ENCODE measurements at regions not wholly inside any gene's neighbourhood (a gene's known extent, or its start where the extent isn't known, plus 50 kb on each side); places are given as distances from the start of the nearest gene placed in this dataset.
"Not testable (repeated sequence)": the region's sequence is repeated elsewhere in the genome, so short reads cannot be mapped to it uniquely, and the experiment has no call there.

- H3K36me3 ChIP-seq (ENCODE audit: control insufficient read depth, insufficient read depth, low read length), result no peaks in the 10 kb centered on the region
- H3K9me3 ChIP-seq (ENCODE audit: control insufficient read depth, insufficient read depth, low read length), result no peaks in the 10 kb centered on the region; the same call in 1 of the 2 replicates
- H3K9ac ChIP-seq (ENCODE audit: low read depth, low read length), result no peak overlapping the region
- no peak overlapping the region for H3K4me3 ChIP-seq (ENCODE audit: low read depth, low read length)
- H3K4me1 ChIP-seq (ENCODE audit: control insufficient read depth, insufficient read depth, low read length), result peaks cover 2% of the 10 kb centered on the region
- no peaks in the 10 kb centered on the region for H3K27me3 ChIP-seq (ENCODE audit: control insufficient read depth, insufficient read depth, low read length)
- no peak overlapping the region for H3K27ac ChIP-seq (ENCODE audit: low read depth, low read length)
Measured at GRCh38 chr15:99492275-99492674, 73.5 kb upstream of the MEF2A start.

GRCh38 chr15:99492716-99493115 lies 73.1 kb upstream of the MEF2A start:
- Histone ChIP-seq H3K4me1 (ENCODE audit: control insufficient read depth, insufficient read depth, low read length) (no peaks in the 10 kb centered on the region), H3K9me3 (ENCODE audit: control insufficient read depth, insufficient read depth, low read length) (no peaks in the 10 kb centered on the region; the same call in 1 of the 2 replicates), H3K27ac (ENCODE audit: low read depth, low read length) (no peak overlapping the region), H3K9ac (ENCODE audit: low read depth, low read length) (no peak overlapping the region), H3K27me3 (ENCODE audit: control insufficient read depth, insufficient read depth, low read length) (no peaks in the 10 kb centered on the region), H3K4me3 (ENCODE audit: low read depth, low read length) (no peak overlapping the region), H3K36me3 (ENCODE audit: control insufficient read depth, insufficient read depth, low read length) (no peaks in the 10 kb centered on the region)

GRCh38 chr15:99493461-99493860 lies 72.3 kb upstream of the MEF2A start:
- H3K27me3 ChIP-seq (ENCODE audit: control insufficient read depth, insufficient read depth, low read length), result no peaks in the 10 kb centered on the region
- H3K36me3 ChIP-seq (ENCODE audit: control insufficient read depth, insufficient read depth, low read length), result no peaks in the 10 kb centered on the region
- no peaks in the 10 kb centered on the region for H3K4me1 ChIP-seq (ENCODE audit: control insufficient read depth, insufficient read depth, low read length)
- no peaks in the 10 kb centered on the region; the same call in 1 of the 2 replicates for H3K9me3 ChIP-seq (ENCODE audit: control insufficient read depth, insufficient read depth, low read length)
- H3K27ac ChIP-seq (ENCODE audit: low read depth, low read length), result no peak overlapping the region
- no peak overlapping the region for H3K4me3 ChIP-seq (ENCODE audit: low read depth, low read length)
- no peak overlapping the region for H3K9ac ChIP-seq (ENCODE audit: low read depth, low read length)

- H3K27me3 ChIP-seq (ENCODE audit: control insufficient read depth, insufficient read depth, low read length); H3K27ac ChIP-seq (ENCODE audit: low read depth, low read length); H3K9me3 ChIP-seq (ENCODE audit: control insufficient read depth, insufficient read depth, low read length); H3K9ac ChIP-seq (ENCODE audit: low read depth, low read length); H3K36me3 ChIP-seq (ENCODE audit: control insufficient read depth, insufficient read depth, low read length); H3K4me3 ChIP-seq (ENCODE audit: low read depth, low read length); H3K4me1 ChIP-seq (ENCODE audit: control insufficient read depth, insufficient read depth, low read length): not testable (repeated sequence)
Measured at GRCh38 chr15:99494536-99495233, 71.1 kb upstream of the MEF2A start.

- Histone ChIP-seq H3K9me3 (ENCODE audit: control insufficient read depth, insufficient read depth, low read length) (no peaks in the 10 kb centered on the region; the same call in 1 of the 2 replicates), H3K27ac (ENCODE audit: low read depth, low read length) (no peak overlapping the region), H3K4me1 (ENCODE audit: control insufficient read depth, insufficient read depth, low read length) (no peaks in the 10 kb centered on the region), H3K27me3 (ENCODE audit: control insufficient read depth, insufficient read depth, low read length) (no peaks in the 10 kb centered on the region), H3K9ac (ENCODE audit: low read depth, low read length) (no peak overlapping the region), H3K4me3 (ENCODE audit: low read depth, low read length) (no peak overlapping the region), H3K36me3 (ENCODE audit: control insufficient read depth, insufficient read depth, low read length) (no peaks in the 10 kb centered on the region)
Measured at GRCh38 chr15:99495430-99496301, 70.1 kb upstream of the MEF2A start.

GRCh38 chr15:99496302-99496629 lies 69.5 kb upstream of the MEF2A start:
- H3K27ac ChIP-seq (ENCODE audit: low read depth, low read length), result no peak overlapping the region
- H3K4me3 ChIP-seq (ENCODE audit: low read depth, low read length), result no peak overlapping the region
- no peaks in the 10 kb centered on the region for H3K27me3 ChIP-seq (ENCODE audit: control insufficient read depth, insufficient read depth, low read length)
- H3K9me3 ChIP-seq (ENCODE audit: control insufficient read depth, insufficient read depth, low read length), result no peaks in the 10 kb centered on the region; the same call in 1 of the 2 replicates
- no peaks in the 10 kb centered on the region for H3K4me1 ChIP-seq (ENCODE audit: control insufficient read depth, insufficient read depth, low read length)
- no peaks in the 10 kb centered on the region for H3K36me3 ChIP-seq (ENCODE audit: control insufficient read depth, insufficient read depth, low read length)
- H3K9ac ChIP-seq (ENCODE audit: low read depth, low read length), result no peak overlapping the region

GRCh38 chr15:99502182-99502581 lies 63.6 kb upstream of the MEF2A start:
- Histone ChIP-seq H3K9ac (ENCODE audit: low read depth, low read length) (no peak overlapping the region), H3K4me3 (ENCODE audit: low read depth, low read length) (no peak overlapping the region), H3K9me3 (ENCODE audit: control insufficient read depth, insufficient read depth, low read length) (no peaks in the 10 kb centered on the region; the same call in 1 of the 2 replicates), H3K4me1 (ENCODE audit: control insufficient read depth, insufficient read depth, low read length) (no peaks in the 10 kb centered on the region), H3K27ac (ENCODE audit: low read depth, low read length) (no peak overlapping the region), H3K27me3 (ENCODE audit: control insufficient read depth, insufficient read depth, low read length) (no peaks in the 10 kb centered on the region), H3K36me3 (ENCODE audit: control insufficient read depth, insufficient read depth, low read length) (no peaks in the 10 kb centered on the region)

GRCh38 chr15:99502661-99503060 lies 63.1 kb upstream of the MEF2A start:
- H3K9ac ChIP-seq (ENCODE audit: low read depth, low read length), result no peak overlapping the region
- no peaks in the 10 kb centered on the region for H3K36me3 ChIP-seq (ENCODE audit: control insufficient read depth, insufficient read depth, low read length)
- no peak overlapping the region for H3K27ac ChIP-seq (ENCODE audit: low read depth, low read length)

GRCh38 chr15:99503411-99503810 lies 62.4 kb upstream of the MEF2A start:
- Histone ChIP-seq H3K27me3 (ENCODE audit: control insufficient read depth, insufficient read depth, low read length) (no peaks in the 10 kb centered on the region), H3K4me3 (ENCODE audit: low read depth, low read length) (no peak overlapping the region), H3K9ac (ENCODE audit: low read depth, low read length) (no peak overlapping the region), H3K36me3 (ENCODE audit: control insufficient read depth, insufficient read depth, low read length) (no peaks in the 10 kb centered on the region), H3K4me1 (ENCODE audit: control insufficient read depth, insufficient read depth, low read length) (no peaks in the 10 kb centered on the region), H3K27ac (ENCODE audit: low read depth, low read length) (no peak overlapping the region), H3K9me3 (ENCODE audit: control insufficient read depth, insufficient read depth, low read length) (no peaks in the 10 kb centered on the region)

More at GRCh38 chr15:99502661-99503060, 63.1 kb upstream of the MEF2A start:
- no peak overlapping the region for H3K4me3 ChIP-seq (ENCODE audit: low read depth, low read length)
- no peaks in the 10 kb centered on the region for H3K27me3 ChIP-seq (ENCODE audit: control insufficient read depth, insufficient read depth, low read length)
- no peaks in the 10 kb centered on the region for H3K4me1 ChIP-seq (ENCODE audit: control insufficient read depth, insufficient read depth, low read length)
- no peaks in the 10 kb centered on the region for H3K9me3 ChIP-seq (ENCODE audit: control insufficient read depth, insufficient read depth, low read length)

- H3K36me3 ChIP-seq (ENCODE audit: control insufficient read depth, insufficient read depth, low read length), result no peaks in the 10 kb centered on the region
- H3K4me1 ChIP-seq (ENCODE audit: control insufficient read depth, insufficient read depth, low read length), result no peaks in the 10 kb centered on the region
- no peaks in the 10 kb centered on the region for H3K27me3 ChIP-seq (ENCODE audit: control insufficient read depth, insufficient read depth, low read length)
- no peak overlapping the region for H3K4me3 ChIP-seq (ENCODE audit: low read depth, low read length)
- no peak overlapping the region for H3K27ac ChIP-seq (ENCODE audit: low read depth, low read length)
- no peaks in the 10 kb centered on the region for H3K9me3 ChIP-seq (ENCODE audit: control insufficient read depth, insufficient read depth, low read length)
- no peak overlapping the region for H3K9ac ChIP-seq (ENCODE audit: low read depth, low read length)
Measured at GRCh38 chr15:99504071-99504822, 61.5 kb upstream of the MEF2A start.

All from HUES48 (cell line).